Transverse colon (tissue), 4 donors: ENCODE measurements at regions not wholly inside any gene's neighbourhood (a gene's known extent, or its start where the extent isn't known, plus 50 kb on each side); places are given as distances from the start of the nearest gene placed in this dataset.

Experiments used
- DNase-seq: peaks from one replicate; pipeline ENCODE4 v3.0.0-alpha.2; 2019
- H3K27ac ChIP-seq, 4 donors: fragments of 200-600 bp; sonication (generic); 2 replicates each; pipeline ENCODE4 v1.5.1; 2016 to 2018; ENCODE audit warnings: inconsistent platforms in 4 of 4
- H3K27me3 ChIP-seq: fragments of 200-600 bp; sonication (generic); 2 replicates; pipeline ENCODE4 v1.5.1; 2017; ENCODE audit warnings: inconsistent platforms
- H3K36me3 ChIP-seq, 4 donors: fragments of 200-600 bp; sonication (generic); 2 replicates each; pipeline ENCODE4 v1.5.1; 2017 to 2019; ENCODE audit warnings: inconsistent platforms in 4 of 4
- H3K4me1 ChIP-seq, 4 donors: fragments of 200-600 bp; sonication (generic); 2 replicates each; pipeline ENCODE4 v1.5.1; 2017 to 2020; ENCODE audit warnings: inconsistent platforms in 4 of 4
- H3K4me3 ChIP-seq, 4 donors: fragments of 200-600 bp; sonication (generic); 1 replicate in 1 of 4; 2 replicates in 3 of 4; pipeline versions ENCODE4 v1.5.1 to v1.6.1; 2017 to 2019; ENCODE audit warnings: inconsistent platforms in 4 of 4
- H3K9me3 ChIP-seq, 2 donors: fragments of 200-600 bp; sonication (generic); 2 replicates each; pipeline ENCODE4 v1.5.1; 2017 to 2019; ENCODE audit warnings: inconsistent platforms in 2 of 2
- CTCF ChIP-seq, 5 experiments: fragments of 200-600 bp in 3 of 5; fragments of 450-650 bp in 2 of 5; sonication (generic) in 3 of 5; IDR thresholded peaks; 1 replicate in 2 of 5; 2 replicates in 3 of 5; pipeline ENCODE4 v1.5.1; 2016 to 2017; ENCODE audit warnings: antibody characterized with exemption in 5 of 5, inconsistent platforms in 3 of 5, mild to moderate bottlenecking in 2 of 5, moderate library complexity in 1 of 5
- EP300 ChIP-seq: sonication (generic); formaldehyde crosslinking; IDR thresholded peaks from one replicate; pipeline ENCODE4 v1.6.1; 2017; ENCODE audit warnings: antibody characterized with exemption, low read depth
- POLR2A ChIP-seq: fragments of 450-650 bp; IDR thresholded peaks from one replicate; pipeline ENCODE4 v1.6.1; 2016; ENCODE audit warnings: antibody characterized with exemption, mild to moderate bottlenecking, moderate library complexity
- POLR2AphosphoS5 ChIP-seq, 3 donors: sonication (generic); formaldehyde crosslinking; IDR thresholded peaks; one replicate each; pipeline ENCODE4 v1.6.1; 2016; ENCODE audit warnings: antibody characterized with exemption in 3 of 3
- WGBS, 2 donors: methylation state at CpG; one replicate each; pipeline ENCODE4 v1.1.5; 2018; ENCODE audit warnings: low coverage in 1 of 2; 5-methylcytosine and 5-hydroxymethylcytosine counted together
- in situ Hi-C, 4 donors: fragments of 200-750 bp; cut with MboI; loops; one replicate each; pipeline versions ENCODE4 v1.15.0 to v1.15.1; 2017; ENCODE audit warnings: low sequenced_read_pairs in 3 of 4, low pct_ligation_motif_present in 1 of 4, low pct_unique_long_range_greater_than_20kb in 1 of 4
- intact Hi-C: fragments of 100-400 bp; cut with DNase I; formaldehyde crosslinking; loops from one replicate; pipeline ENCODE4 v1.15.1; 2023; ENCODE audit warnings: low total_unique reads

GRCh38 chr7:79531905-79532664, 78.6 kb upstream of the MAGI2 start:
- in situ Hi-C loops, result no loop called here
- no peak for TF ChIP-seq POLR2AphosphoS5 (IDR thresholded peaks at IDR 0.05)
- no peaks in the 10 kb centered on the region for H3K4me1 ChIP-seq
- no peaks in the 10 kb centered on the region for H3K9me3 ChIP-seq
- no peak for DNase-seq
- H3K36me3 ChIP-seq, result no peaks in the 10 kb centered on the region
- H3K27me3 ChIP-seq, result no peaks in the 10 kb centered on the region
- H3K4me3 ChIP-seq, result no peak overlapping the region
- intact Hi-C loops, result no loop called here
- H3K27ac ChIP-seq, result no peak overlapping the region
- 74 to 95% methylated on average over 4 of the region's 4 CpGs for WGBS, 2 donors

GRCh38 chr7:79531116-79531515, 77.6 kb upstream of the MAGI2 start:
- H3K36me3 ChIP-seq, result no peaks in the 10 kb centered on the region
- H3K9me3 ChIP-seq, result no peaks in the 10 kb centered on the region
- H3K27ac ChIP-seq, result no peak overlapping the region
- intact Hi-C loops (no loop called here), in situ Hi-C loops (no loop called here)
- H3K4me3 ChIP-seq, result no peak overlapping the region
- 84 to 97% methylated on average over 2 to 3 of the region's 3 CpGs for WGBS, 2 donors
- no peak for TF ChIP-seq EP300
- no peak for TF ChIP-seq CTCF (IDR thresholded peaks at IDR 0.05)
- TF ChIP-seq POLR2AphosphoS5 (IDR thresholded peaks at IDR 0.05), result no peak
- TF ChIP-seq POLR2A, result no peak
- DNase-seq, result no peak
- H3K27me3 ChIP-seq, result no peaks in the 10 kb centered on the region
- no peaks in the 10 kb centered on the region for H3K4me1 ChIP-seq

- H3K27me3 ChIP-seq, result no peaks in the 10 kb centered on the region
- WGBS, 2 donors, result 70% methylated on average over 2 of the region's 2 CpGs; no CpG with 5 or more reads in 1 of the 2 donors
- intact Hi-C loops (no loop called here), in situ Hi-C loops (no loop called here)
- TF ChIP-seq EP300, result no peak
- no peak for TF ChIP-seq POLR2A
- TF ChIP-seq CTCF (IDR thresholded peaks at IDR 0.05), result no peak
- no peaks in the 10 kb centered on the region for H3K36me3 ChIP-seq
- no peaks in the 10 kb centered on the region for H3K4me1 ChIP-seq
- no peaks in the 10 kb centered on the region for H3K9me3 ChIP-seq
- DNase-seq, result no peak
- H3K27ac ChIP-seq, result no peak overlapping the region
- no peak overlapping the region for H3K4me3 ChIP-seq
These were observed 76.4 kb upstream of the MAGI2 start for GRCh38 chr7:79529881-79530235.

- WGBS, 2 donors, result 96 to 97% methylated on average over 2 to 4 of the region's 4 CpGs
- TF ChIP-seq POLR2A, result no peak
- no peak for TF ChIP-seq POLR2AphosphoS5 (IDR thresholded peaks at IDR 0.05)
- no peak for TF ChIP-seq CTCF (IDR thresholded peaks at IDR 0.05)
- no peak for TF ChIP-seq EP300
These were observed 75.9 kb upstream of the MAGI2 start for GRCh38 chr7:79529214-79529880.

More at GRCh38 chr7:79529214-79529880, 75.9 kb upstream of the MAGI2 start:
- H3K4me3 ChIP-seq, result no peak overlapping the region
- no peaks in the 10 kb centered on the region for H3K4me1 ChIP-seq
- H3K27ac ChIP-seq, result no peak overlapping the region
- no peaks in the 10 kb centered on the region for H3K27me3 ChIP-seq
- intact Hi-C loops (no loop called here), in situ Hi-C loops (no loop called here)
- DNase-seq, result no peak
- H3K36me3 ChIP-seq, result no peaks in the 10 kb centered on the region
- no peaks in the 10 kb centered on the region for H3K9me3 ChIP-seq
